Heart left ventricle (tissue), 16 donors: ENCODE measurements at regions not wholly inside any gene's neighbourhood (a gene's known extent, or its start where the extent isn't known, plus 50 kb on each side); places are given as distances from the start of the nearest gene placed in this dataset.

Source experiments
- ATAC-seq, 4 donors: fragments of 200-7000 bp; cut with Tn5 transposase; one replicate each; pipeline ENCODE4 v1.9.1; 2020 to 2022; ENCODE audit warnings: moderate library complexity in 4 of 4, mild to moderate bottlenecking in 3 of 4, moderate number of reproducible peaks in 1 of 4
- DNase-seq, 5 donors: peaks; one replicate each; pipeline ENCODE4 v3.0.0-alpha.2; 2020
- H3K27ac ChIP-seq, 12 donors: fragments of 200-600 bp; sonication (generic) in 4 of 12; one replicate each; pipeline versions ENCODE4 v1.5.0 to v1.8.0; 2016 to 2022; ENCODE audit warnings: mild to moderate bottlenecking in 2 of 12
- H3K27me3 ChIP-seq, 9 donors: fragments of 200-600 bp; sonication (generic) in 2 of 9; one replicate each; pipeline versions ENCODE4 v1.5.1 to v1.8.0; 2016 to 2022; ENCODE audit warnings: mild to moderate bottlenecking in 3 of 9
- H3K36me3 ChIP-seq, 9 donors: fragments of 200-600 bp; sonication (generic) in 2 of 9; one replicate each; pipeline versions ENCODE4 v1.5.0 to v1.8.0; 2018 to 2022; ENCODE audit warnings: mild to moderate bottlenecking in 2 of 9
- H3K4me1 ChIP-seq, 12 donors: fragments of 200-600 bp; sonication (generic) in 4 of 12; one replicate each; pipeline versions ENCODE4 v1.5.0 to v1.8.0; 2016 to 2022; ENCODE audit warnings: mild to moderate bottlenecking in 3 of 12
- H3K4me3 ChIP-seq, 12 donors: fragments of 200-600 bp; sonication (generic) in 4 of 12; one replicate each; pipeline versions ENCODE4 v1.5.0 to v1.8.0; 2017 to 2022; ENCODE audit warnings: mild to moderate bottlenecking in 9 of 12, moderate library complexity in 4 of 12
- H3K9me3 ChIP-seq, 12 donors: fragments of 200-600 bp; sonication (generic) in 4 of 12; one replicate each; pipeline versions ENCODE4 v1.5.0 to v1.8.0; 2016 to 2022; ENCODE audit warnings: mild to moderate bottlenecking in 1 of 12
- CTCF ChIP-seq, 12 donors: fragments of 200-600 bp; sonication (generic) in 4 of 12; IDR thresholded peaks; one replicate each; pipeline versions ENCODE4 v1.5.0 to v1.8.0; 2018 to 2022; ENCODE audit warnings: antibody characterized with exemption in 12 of 12, mild to moderate bottlenecking in 5 of 12
- POLR2A ChIP-seq, 2 donors: fragments of 450-650 bp; IDR thresholded peaks; one replicate each; pipeline ENCODE4 v1.6.1; 2017; ENCODE audit warnings: antibody characterized with exemption in 2 of 2, mild to moderate bottlenecking in 2 of 2, moderate library complexity in 2 of 2
- WGBS, 4 donors: extraction: QIAGEN DNeasy Blood & Tissue Kit in 2 of 4; methylation state at CpG; one replicate each; pipeline versions ENCODE4 v1.1.5 to v1.1.7; 2013 to 2018; 5-methylcytosine and 5-hydroxymethylcytosine counted together
- intact Hi-C, 10 donors: fragments of 100-400 bp; cut with DNase I; formaldehyde crosslinking; loops; one replicate each; pipeline versions ENCODE4 v1.11.1 to v1.14.2; 2022
- donor health status: ischemic (EF 13 %, LVEDD 7.1; RV severe dilation, severe dysfunction).
- donor health status: healthy with polysubstance abuse.
- donor health status: DM: no; HTN: yes; CAD: no.
- donor health status: DM: no; HTN: no; CAD: no.
- donor health status: ischemic (EF 25% LVEDD 6.9; RV normal size, moderate dysfunction).
- donor health status: ischemic (EF 25% LVEDD 5.7; RV mildly dilated, moderate dysfunction).
- donor health status: healthy.
- donor health status: DM: yes; HTN: yes; CAD: no.
- donor health status: ischemic (EF 35%, LVEDD 5.7; RV mildly dilated, moderate dysfunction).
- donor health status: nonischemic (EF 11% LVEDD 7.7; RV severe dilation, severe dysfunction).
- donor health status: DM: yes; HTN: yes; CAD: no.
- donor health status: PGD.
- donor health status: ischemic (EF 29% LVEDD 5.4; RV normal size, mild dysfunction).
- donor health status: nonischemic (EF 23%, LVEDD 6.1; RV moderate dilation, normal function).

- ATAC-seq (no peak), DNase-seq (no peak)
- Histone ChIP-seq H3K4me1 (no peaks in the 10 kb centered on the region), H3K36me3 (no peaks in the 10 kb centered on the region), H3K4me3 (no peak overlapping the region), H3K9me3 (peaks cover 0 to 13% (median 0%) of the 10 kb centered on the region in 12 donors), H3K27me3 (no peaks in the 10 kb centered on the region), H3K27ac (no peak overlapping the region)
- intact Hi-C loops = no loop called here
- TF ChIP-seq POLR2A (IDR thresholded peaks at IDR 0.05) (no peak), CTCF (IDR thresholded peaks at IDR 0.05) (no peak)
- 68 to 82% (median 75%) methylated on average over 1 of the region's 1 CpG for WGBS, 4 donors
Observed at GRCh38 chr5:19001054-19001453, 986.9 kb downstream of the CDH18 start.

- Histone ChIP-seq H3K27ac (no peak overlapping the region), H3K27me3 (no peaks in the 10 kb centered on the region), H3K4me1 (no peaks in the 10 kb centered on the region), H3K9me3 (peaks cover 0 to 13% (median 0%) of the 10 kb centered on the region in 12 donors), H3K36me3 (no peaks in the 10 kb centered on the region), H3K4me3 (no peak overlapping the region)
- ATAC-seq = no peak
- intact Hi-C loops = no loop called here
- TF ChIP-seq CTCF (IDR thresholded peaks at IDR 0.05) = no peak
- TF ChIP-seq POLR2A (IDR thresholded peaks at IDR 0.05) = no peak
- no peak for DNase-seq
- 33 to 65% (median 57%) methylated on average over 2 of the region's 2 CpGs for WGBS, 4 donors
Observed at GRCh38 chr5:19001539-19001938, 986.5 kb downstream of the CDH18 start.

GRCh38 chr5:19002111-19002510 is 985.9 kb downstream of the CDH18 start:
- DNase-seq = no peak
- H3K4me1 ChIP-seq = no peaks in the 10 kb centered on the region
- no peak overlapping the region for H3K4me3 ChIP-seq
- H3K36me3 ChIP-seq = no peaks in the 10 kb centered on the region
- no peak overlapping the region for H3K27ac ChIP-seq
- no peaks in the 10 kb centered on the region for H3K27me3 ChIP-seq
- WGBS, 4 donors = 13 to 31% (median 21%) methylated on average over 1 of the region's 1 CpG
- intact Hi-C loops = no loop called here
- no peak for TF ChIP-seq CTCF (IDR thresholded peaks at IDR 0.05)
- no peak for TF ChIP-seq POLR2A (IDR thresholded peaks at IDR 0.05)
- no peak for ATAC-seq
- peaks cover 0 to 13% (median 0%) of the 10 kb centered on the region in 12 donors for H3K9me3 ChIP-seq

- Histone ChIP-seq H3K27ac (no peak overlapping the region), H3K36me3 (no peaks in the 10 kb centered on the region), H3K27me3 (no peaks in the 10 kb centered on the region), H3K9me3 (no peaks in the 10 kb centered on the region), H3K4me3 (no peak overlapping the region), H3K4me1 (no peaks in the 10 kb centered on the region)
- intact Hi-C loops = no loop called here
- 28 to 34% (median 30%) methylated on average over 5 of the region's 5 CpGs for WGBS, 4 donors
- no peak for TF ChIP-seq CTCF (IDR thresholded peaks at IDR 0.05)
- no peak for TF ChIP-seq POLR2A (IDR thresholded peaks at IDR 0.05)
- ATAC-seq (no peak), DNase-seq (no peak)
Observed at GRCh38 chr5:19018822-19019221, 969.2 kb downstream of the CDH18 start.
